Ramos (cell line): ENCODE measurements at regions not wholly inside any gene's neighbourhood (a gene's known extent, or its start where the extent isn't known, plus 50 kb on each side); places are given as distances from the start of the nearest gene placed in this dataset.

Experiments used
- in situ Hi-C: fragments of 300-500 bp; cut with MboI; formaldehyde crosslinking; loops from one replicate; pipeline ENCODE4 v1.14.3; 2022; ENCODE audit warnings: low sequenced_read_pairs; ENCODE audit not compliant: unreplicated experiment

DNA sequence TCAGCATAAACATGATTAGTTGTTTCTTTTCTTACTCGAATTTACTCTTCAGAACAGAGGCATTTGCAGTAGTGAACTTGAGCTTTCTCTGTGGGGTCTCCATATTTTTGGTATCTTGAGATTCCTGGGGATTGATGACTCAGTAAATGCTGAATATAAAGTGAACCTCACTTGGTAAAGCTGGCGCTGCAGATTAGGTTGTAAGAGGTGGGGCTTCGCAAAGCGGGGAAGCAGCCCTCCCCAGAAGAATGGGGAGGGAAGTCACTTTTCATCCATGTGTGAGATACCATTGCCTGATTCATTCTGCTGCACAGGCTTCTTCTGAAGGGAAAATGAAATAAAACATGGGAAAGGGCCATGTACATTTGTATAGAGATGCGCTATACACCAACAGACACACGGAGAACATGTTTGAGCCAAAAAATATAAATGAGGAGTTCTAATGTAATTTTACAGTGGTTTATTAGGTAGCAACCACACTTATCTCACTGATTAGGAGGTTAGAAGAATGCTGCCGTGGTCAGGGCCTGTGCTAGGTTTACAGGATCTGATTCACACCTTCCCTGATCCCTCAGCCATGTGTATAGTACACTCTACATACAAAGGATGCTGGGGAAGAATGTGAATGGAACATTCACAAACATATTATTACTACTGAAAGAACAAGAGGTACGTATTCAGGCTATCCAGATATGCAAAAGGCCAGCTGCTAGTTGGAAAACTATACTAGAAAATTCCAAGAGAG is 63.5 kb downstream of the DNTTIP2 start:
- in situ Hi-C loops: loop anchor here (5.0 kb wide), 1 partner anchor 183 kb away; no protein-coding TSS in a partner anchor

DNA sequence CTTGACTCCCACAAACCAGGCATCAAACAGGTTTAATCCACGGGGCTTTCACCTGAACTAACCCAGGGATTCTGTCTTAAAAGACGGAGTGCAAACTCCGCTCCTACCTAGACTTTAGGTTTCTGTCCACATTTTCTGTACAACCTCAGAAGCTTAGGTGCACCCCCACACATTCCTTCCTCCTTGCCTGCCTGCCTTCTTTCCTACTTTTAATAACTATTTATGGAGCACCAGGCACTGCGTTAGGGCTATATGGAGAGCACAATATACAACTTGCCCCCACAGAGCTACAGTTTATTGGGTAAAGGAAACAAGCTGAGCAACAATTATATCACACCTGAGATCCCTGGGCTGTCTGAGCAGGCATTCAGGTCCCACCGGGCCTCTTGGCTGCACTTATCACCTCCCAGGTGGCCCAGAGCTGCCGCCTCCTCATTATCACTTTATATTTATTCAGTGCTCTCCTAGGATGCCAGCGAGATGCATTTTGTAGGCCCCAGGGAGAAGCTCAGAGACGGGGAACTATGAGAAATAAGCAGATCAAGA is 64.1 kb downstream of the DNTTIP2 start:
- in situ Hi-C loops: loop anchor here (5.0 kb wide), 1 partner anchor 183 kb away; no protein-coding TSS in a partner anchor

GRCh38 chr1:93814059-93814794 is 64.8 kb downstream of the DNTTIP2 start:
- in situ Hi-C loops: no loop called here

GRCh38 chr1:93813076-93813475 is 65.9 kb downstream of the DNTTIP2 start:
- in situ Hi-C loops: no loop called here

GRCh38 chr1:93811326-93812065 is 67.5 kb downstream of the DNTTIP2 start:
- in situ Hi-C loops: no loop called here

GRCh38 chr1:93810316-93810715 is 68.7 kb downstream of the DNTTIP2 start:
- in situ Hi-C loops: no loop called here

DNA sequence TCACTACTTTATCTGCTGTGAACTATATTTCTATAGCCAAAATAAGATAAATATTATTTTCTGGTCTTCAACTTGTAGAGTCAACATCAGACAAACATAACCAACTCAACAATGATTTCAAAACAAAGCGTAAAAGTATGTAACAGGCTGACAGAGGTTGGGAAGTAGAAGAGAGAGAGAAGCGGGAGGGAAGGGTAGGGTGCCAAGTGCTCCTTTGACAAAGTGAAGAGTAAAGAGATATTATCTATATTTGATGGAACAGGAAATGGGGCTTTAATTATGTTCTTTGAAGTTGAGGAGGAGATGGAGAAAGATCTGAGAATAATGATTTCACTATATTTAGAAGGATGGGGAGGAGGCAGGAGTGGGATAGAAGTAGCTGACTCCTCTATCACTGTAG is 70.1 kb downstream of the DNTTIP2 start:
- in situ Hi-C loops: no loop called here

DNA sequence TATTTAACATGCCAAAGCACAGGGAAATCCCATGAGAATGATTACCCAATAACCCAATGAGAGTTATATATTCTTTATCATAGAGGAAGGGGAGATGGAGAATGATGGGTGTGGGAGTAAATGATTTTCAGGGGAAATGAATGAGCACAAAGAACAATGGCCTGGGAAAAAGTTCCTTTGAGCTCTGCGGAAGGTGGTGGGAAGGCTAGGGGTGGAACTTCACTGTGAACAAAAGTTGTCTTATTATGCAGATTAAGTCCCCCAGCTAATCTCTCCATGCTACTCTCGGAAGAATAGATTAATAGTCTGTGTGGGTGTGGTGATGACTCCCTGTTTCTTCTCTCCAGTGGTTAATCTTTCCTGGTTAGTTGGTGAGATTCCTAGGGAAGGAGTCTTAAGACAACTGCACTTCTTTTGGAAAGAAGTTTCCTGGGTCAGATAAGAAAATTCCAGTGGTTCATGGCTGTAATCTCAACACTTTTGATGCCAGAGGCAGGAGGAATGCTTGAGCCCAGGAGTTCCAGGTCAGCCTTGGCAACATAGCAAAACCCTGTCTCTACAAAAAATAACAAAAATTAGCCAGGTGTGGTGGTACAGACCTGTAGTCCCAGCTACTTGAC is 71.6 kb downstream of the DNTTIP2 start:
- in situ Hi-C loops: no loop called here

- in situ Hi-C loops: no loop called here
Measured at GRCh38 chr1:93805027-93805610, 73.9 kb downstream of the DNTTIP2 start.

- in situ Hi-C loops: no loop called here
Measured at GRCh38 chr1:93804412-93804811, 74.6 kb downstream of the DNTTIP2 start.

GRCh38 chr1:93801471-93801870 is 77.5 kb downstream of the DNTTIP2 start:
- in situ Hi-C loops: no loop called here

DNA sequence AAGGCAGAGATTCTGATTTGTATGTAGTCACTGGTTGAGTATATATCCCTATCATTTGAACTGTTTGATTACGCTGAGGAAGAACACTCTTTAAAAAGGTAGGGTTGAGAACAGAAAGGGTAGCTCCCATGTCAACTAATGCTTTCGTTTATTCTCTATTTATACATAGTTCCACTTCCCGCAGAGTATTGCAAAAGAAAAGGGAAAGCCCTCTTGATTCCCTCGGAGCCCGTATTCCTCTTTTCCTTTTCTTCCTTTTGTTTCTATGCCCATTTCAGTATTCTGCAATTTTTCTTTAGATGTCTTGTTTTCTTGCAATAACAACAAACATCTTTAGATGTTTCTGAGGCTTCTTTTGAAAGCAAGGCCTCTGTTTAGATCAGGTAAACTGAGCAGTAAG is 78.2 kb downstream of the DNTTIP2 start:
- in situ Hi-C loops: no loop called here

DNA sequence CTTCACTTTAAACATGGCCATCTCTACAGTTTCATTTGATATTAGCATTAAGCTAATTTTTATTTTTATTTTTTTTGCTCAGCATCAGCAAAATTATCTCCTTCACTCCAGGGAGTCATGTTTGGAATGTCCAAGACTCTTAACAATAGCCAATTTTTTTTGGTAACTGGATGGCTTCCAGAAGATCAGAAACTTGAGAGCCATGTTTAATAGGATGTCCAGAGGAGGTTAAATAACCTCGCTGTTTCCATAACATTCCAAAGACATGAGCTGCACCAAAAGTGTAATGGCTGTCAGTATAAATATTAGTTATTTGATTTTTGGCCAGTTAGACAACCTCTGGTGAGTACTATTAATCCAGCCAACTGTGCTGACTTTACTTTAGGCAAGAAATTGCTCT is 80.7 kb downstream of the DNTTIP2 start:
- in situ Hi-C loops: no loop called here

DNA sequence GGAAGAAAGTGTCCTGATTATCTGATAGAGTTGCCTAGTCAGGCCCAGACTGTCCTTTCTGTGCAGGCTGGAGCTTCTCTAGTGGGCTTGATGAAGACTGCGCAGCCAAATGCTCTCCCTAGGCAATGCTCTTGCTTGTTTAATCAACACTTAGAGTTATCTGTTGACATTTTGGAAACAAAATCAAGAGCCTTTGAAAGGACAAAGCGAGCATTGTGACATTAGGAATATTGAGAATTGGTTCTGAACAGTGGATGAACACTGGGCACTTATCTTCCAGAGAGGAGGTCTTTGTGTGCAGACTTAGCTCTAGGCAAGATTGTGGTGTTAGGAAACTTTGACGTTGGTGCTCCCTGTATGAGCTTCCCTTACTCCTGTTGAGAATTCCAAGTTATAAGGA is 94.5 kb downstream of the DNTTIP2 start:
- in situ Hi-C loops: no loop called here

DNA sequence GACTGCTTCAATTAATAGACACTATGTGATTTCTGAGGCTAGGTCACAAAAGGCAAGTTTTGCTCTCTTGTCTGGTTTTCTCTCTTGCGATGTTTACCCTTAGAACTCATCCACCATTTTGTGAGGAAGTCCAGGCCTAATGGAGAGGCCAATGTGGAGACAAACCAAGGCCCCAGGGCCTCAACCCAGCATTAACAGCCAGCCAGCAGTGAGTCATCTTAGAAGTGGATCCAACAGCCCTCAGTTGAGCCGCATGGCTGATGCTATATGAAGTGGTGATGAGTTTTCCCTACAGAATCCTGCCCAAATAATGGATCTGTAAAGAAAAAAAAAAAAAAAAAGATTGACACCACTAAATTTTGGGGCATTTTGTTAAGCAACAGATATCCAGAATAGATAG is 95.1 kb downstream of the DNTTIP2 start:
- in situ Hi-C loops: no loop called here

DNA sequence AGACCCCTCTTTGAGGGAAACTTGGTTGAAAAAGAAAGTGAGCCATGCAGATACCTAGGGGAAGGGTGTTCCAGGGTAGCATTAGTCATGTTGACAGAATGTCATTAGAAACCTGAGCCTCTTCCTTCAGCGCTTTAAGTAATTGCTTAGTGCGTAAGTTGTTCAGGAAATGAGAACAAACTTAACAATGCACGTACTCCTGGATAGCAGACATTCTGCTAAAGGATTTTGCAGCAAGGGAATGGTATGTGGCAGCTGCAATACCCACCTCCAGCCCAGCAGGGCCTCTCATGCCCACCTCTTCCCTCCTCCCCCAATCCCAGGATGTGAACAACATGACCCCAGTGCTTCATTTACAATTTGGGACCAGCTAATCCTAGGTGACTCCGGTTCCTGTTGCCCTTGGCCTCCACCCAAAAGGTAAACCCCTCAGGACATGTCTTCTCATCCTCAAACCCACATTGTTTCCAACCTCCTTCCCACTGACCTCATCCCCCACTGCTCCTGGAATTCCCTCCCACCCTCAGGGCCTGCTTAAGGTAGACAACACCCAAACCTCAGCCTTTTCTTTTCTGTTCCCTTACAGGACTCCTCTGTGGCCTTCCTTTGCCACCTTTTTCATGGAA is 98.0 kb upstream of the BCAR3 start:
- in situ Hi-C loops: no loop called here

GRCh38 chr1:93778457-93778856 is 96.8 kb upstream of the BCAR3 start:
- in situ Hi-C loops: no loop called here

- in situ Hi-C loops: no loop called here
Measured at GRCh38 chr1:93777255-93777654, 95.6 kb upstream of the BCAR3 start.

DNA sequence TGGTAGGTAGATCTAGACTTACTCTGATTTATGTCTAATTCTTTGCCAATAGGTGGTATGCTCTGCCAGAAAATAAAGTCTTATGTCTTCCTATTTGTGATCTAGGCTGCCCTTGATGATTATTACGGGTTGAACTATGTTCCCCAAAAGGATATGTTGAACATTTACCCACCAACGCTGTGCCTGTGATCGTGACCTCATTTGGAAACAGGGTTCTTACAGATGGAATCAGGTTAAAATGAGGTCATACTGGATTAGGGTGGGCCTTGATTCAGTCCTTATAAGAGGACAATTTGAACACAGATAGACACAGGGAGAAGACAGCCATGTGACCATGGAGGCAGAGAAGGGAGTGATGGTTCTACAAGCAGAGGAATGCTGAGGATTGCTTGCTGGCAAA is 95.1 kb upstream of the BCAR3 start:
- in situ Hi-C loops: no loop called here

DNA sequence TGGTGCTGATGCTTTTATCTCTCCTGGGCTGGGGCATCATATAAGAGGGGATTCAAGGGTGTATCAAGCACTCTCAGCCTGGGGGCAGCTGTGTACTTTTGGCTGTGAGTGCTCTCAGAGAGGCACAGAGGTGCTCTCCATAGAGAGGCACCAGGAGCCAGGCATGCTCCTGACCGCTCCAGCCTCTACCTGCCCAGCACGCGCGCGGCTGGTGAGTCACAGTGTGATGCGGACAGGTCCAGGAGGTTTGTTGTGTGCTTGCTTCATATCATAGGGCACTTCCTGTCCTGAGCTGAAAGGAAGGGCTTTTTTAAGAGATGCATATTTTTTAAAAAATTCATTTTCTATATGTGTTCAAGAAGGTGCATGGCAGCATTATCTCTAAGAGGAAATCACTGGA is 93.6 kb upstream of the BCAR3 start:
- in situ Hi-C loops: no loop called here
